Keratinocyte (primary cell): ENCODE measurements at regions not wholly inside any gene's neighbourhood (a gene's known extent, or its start where the extent isn't known, plus 50 kb on each side); places are given as distances from the start of the nearest gene placed in this dataset.

ENCODE experiments used
- CTCF ChIP-seq, 3 experiments: IDR thresholded peaks in 1 of 3; conservative IDR thresholded peaks in 1 of 3; optimal IDR thresholded peaks in 1 of 3; 2 replicates in 2 of 3; 3 replicates in 1 of 3; pipeline versions ENCODE3 to v1.5.1; 2011; ENCODE audit warnings: low read length in 3 of 3, mild to moderate bottlenecking in 3 of 3, moderate library complexity in 2 of 3, control low read depth in 1 of 3, inconsistent platforms in 1 of 3; ENCODE audit not compliant: insufficient read depth in 2 of 3; ENCODE audit errors: extremely low read depth in 1 of 3
- EZH2 ChIP-seq: IDR thresholded peaks from one replicate; pipeline ENCODE4 v1.6.1; 2012; ENCODE audit warnings: inconsistent platforms, mild to moderate bottlenecking, low read length, moderate library complexity

GRCh38 chr10:109475711-109476421, 447.4 kb downstream of the XPNPEP1 start:
- no peak for TF ChIP-seq CTCF (optimal IDR thresholded peaks at IDR 0.05 in 1 of 3, IDR thresholded peaks at IDR 0.05 in 1 of 3, conservative IDR thresholded peaks at IDR 0.05 in 1 of 3; ENCODE audit: extremely low read depth in 1 of 3, insufficient read depth in 2 of 3, low read length in 3 of 3)
- TF ChIP-seq EZH2 = no peak
